ENCODE measurements at regions not wholly inside any gene's neighbourhood (a gene's known extent, or its start where the extent isn't known, plus 50 kb on each side); places are given as distances from the start of the nearest gene placed in this dataset.

DNA sequence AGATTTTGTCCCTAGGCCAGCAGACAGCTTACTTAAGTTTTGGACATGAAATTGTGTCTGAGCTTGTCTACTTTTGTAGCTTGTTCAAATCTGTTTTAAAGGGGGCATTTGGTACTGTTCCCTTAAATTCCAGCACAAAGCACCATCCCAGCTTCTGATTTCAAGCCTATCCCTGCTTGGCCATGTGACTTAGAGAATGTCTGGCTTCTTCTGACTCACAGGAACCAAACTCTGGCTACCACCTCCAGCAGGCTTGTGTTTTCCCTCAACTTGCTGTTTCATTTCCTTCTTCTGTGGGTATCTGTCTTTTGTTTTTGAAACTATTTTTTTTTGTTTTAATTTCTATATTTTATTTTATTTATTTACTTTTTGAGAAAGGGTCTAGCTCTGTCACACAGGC is 97.9 kb upstream of the FZD8 start:
- TF ChIP-seq CTCF (IDR thresholded peaks at IDR 0.05; ENCODE audit: low read depth, low read length) (no peak), EZH2phosphoT487 (IDR thresholded peaks at IDR 0.05; ENCODE audit: low read depth) (no peak)

Data from OCI-LY3 (cell line).